Left ventricle myocardium inferior (tissue), 1 donor: ENCODE measurements at regions not wholly inside any gene's neighbourhood (a gene's known extent, or its start where the extent isn't known, plus 50 kb on each side); places are given as distances from the start of the nearest gene placed in this dataset.

ENCODE experiments used
- DNase-seq: peaks from one replicate; pipeline ENCODE4 v3.0.0-alpha.2; 2020
- H3K27ac ChIP-seq: fragments of 200-600 bp; replicated peaks from 2 replicates; pipeline ENCODE4 v1.8.0; 2021
- H3K27me3 ChIP-seq: fragments of 200-600 bp; 2 replicates; pipeline ENCODE4 v1.8.0; 2021; ENCODE audit warnings: low read depth
- H3K36me3 ChIP-seq: fragments of 200-600 bp; 2 replicates; pipeline ENCODE4 v1.8.0; 2021
- H3K4me1 ChIP-seq: fragments of 200-600 bp; 2 replicates; pipeline ENCODE4 v1.8.0; 2021
- H3K4me3 ChIP-seq: fragments of 200-600 bp; 2 replicates; pipeline ENCODE4 v1.8.0; 2021; ENCODE audit warnings: mild to moderate bottlenecking, moderate library complexity
- H3K9me3 ChIP-seq: fragments of 200-600 bp; replicated peaks from 2 replicates; pipeline ENCODE4 v1.8.0; 2021
- intact Hi-C: fragments of 100-400 bp; cut with micrococcal nuclease; formaldehyde crosslinking; loops from one replicate; pipeline ENCODE4 v1.11.0; 2022
- TF ChIP-seq, protein P1 (sequence below): fragments of 200-600 bp; IDR thresholded peaks from 2 replicates; pipeline ENCODE4 v1.8.0; 2021; ENCODE audit warnings: antibody characterized with exemption, mild to moderate bottlenecking, borderline replicate concordance
- donor health status: DM: no; HTN: yes; CAD: no; lungs with severe emphysema.

DNA sequence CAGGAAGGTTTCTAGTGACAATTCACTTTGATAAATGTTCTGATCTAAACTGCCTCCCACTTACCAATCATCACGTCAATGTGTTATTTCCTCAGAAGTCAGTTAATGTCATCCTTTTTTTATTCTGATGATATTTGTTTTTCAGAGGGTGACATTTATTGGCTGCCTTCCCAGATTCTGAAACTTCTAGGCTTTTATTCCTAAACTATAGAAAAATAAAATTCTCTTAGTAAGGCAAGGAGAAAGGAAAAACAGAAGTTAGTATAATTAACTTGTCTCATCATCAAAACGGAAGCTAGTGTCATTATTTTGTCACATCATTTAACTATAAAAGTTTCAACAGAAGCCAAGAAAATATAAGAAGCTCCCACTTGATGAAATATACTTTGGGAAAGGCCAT lies 100.0 kb upstream of the C3orf80 start:
- Histone ChIP-seq H3K9me3 (peaks cover 10% of the 10 kb centered on the region), H3K4me3 (no peak overlapping the region), H3K4me1 (no peaks in the 10 kb centered on the region), H3K36me3 (no peaks in the 10 kb centered on the region), H3K27ac (no peak overlapping the region), H3K27me3 (peaks cover 17% of the 10 kb centered on the region)
- TF ChIP-seq, protein P1, sequence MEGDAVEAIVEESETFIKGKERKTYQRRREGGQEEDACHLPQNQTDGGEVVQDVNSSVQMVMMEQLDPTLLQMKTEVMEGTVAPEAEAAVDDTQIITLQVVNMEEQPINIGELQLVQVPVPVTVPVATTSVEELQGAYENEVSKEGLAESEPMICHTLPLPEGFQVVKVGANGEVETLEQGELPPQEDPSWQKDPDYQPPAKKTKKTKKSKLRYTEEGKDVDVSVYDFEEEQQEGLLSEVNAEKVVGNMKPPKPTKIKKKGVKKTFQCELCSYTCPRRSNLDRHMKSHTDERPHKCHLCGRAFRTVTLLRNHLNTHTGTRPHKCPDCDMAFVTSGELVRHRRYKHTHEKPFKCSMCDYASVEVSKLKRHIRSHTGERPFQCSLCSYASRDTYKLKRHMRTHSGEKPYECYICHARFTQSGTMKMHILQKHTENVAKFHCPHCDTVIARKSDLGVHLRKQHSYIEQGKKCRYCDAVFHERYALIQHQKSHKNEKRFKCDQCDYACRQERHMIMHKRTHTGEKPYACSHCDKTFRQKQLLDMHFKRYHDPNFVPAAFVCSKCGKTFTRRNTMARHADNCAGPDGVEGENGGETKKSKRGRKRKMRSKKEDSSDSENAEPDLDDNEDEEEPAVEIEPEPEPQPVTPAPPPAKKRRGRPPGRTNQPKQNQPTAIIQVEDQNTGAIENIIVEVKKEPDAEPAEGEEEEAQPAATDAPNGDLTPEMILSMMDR = no peak
- intact Hi-C loops = no loop called here
- DNase-seq = no peak

DNA sequence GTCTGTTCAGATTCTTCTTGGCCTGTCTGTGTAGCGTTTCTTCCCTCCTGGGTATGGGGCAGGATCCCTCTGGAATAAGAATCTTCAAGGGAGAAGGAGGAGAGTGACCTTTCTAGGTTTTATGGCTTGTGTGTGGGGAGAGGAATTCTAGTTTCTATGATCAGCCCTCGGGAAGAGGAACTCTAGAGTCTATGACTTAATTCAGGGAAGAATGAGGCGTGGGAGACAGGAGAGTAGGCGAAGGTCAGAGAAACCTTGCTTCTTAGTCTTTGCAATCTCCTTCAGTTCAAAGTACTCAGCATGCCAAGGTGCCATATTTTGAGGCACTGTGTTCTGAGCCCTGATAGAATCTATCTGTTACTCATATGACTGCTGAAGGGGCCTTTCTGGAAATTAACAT lies 99.2 kb upstream of the C3orf80 start:
- intact Hi-C loops = no loop called here
- Histone ChIP-seq H3K36me3 (no peaks in the 10 kb centered on the region), H3K27me3 (peaks cover 17% of the 10 kb centered on the region), H3K4me3 (no peak overlapping the region), H3K9me3 (peaks cover 2% of the 10 kb centered on the region), H3K27ac (no peak overlapping the region), H3K4me1 (no peaks in the 10 kb centered on the region)
- TF ChIP-seq, protein P1 = no peak
- DNase-seq = no peak

DNA sequence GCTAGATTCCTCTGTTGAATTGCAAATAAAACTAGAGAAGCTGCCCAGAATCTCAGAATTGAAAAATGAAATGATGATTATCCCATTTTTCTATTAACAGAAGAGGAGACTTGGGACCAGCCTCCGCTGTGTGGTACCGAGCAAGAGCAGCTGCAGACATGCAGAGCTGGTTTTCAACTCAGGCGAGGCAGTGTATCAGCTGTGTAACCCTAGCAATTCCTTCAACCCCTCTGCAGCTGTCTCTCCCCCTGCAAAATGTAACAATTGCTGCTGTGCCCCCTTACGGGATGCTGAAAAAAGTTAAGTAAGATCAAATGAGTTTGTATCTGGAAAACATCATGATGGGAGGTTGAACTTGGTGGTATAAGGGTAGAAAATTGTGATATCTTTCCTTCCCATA lies 98.5 kb upstream of the C3orf80 start:
- intact Hi-C loops = no loop called here
- Histone ChIP-seq H3K4me1 (no peaks in the 10 kb centered on the region), H3K9me3 (no peaks in the 10 kb centered on the region), H3K4me3 (no peak overlapping the region), H3K27me3 (peaks cover 17% of the 10 kb centered on the region), H3K27ac (no peak overlapping the region), H3K36me3 (no peaks in the 10 kb centered on the region)
- TF ChIP-seq, protein P1 = no peak
- DNase-seq = no peak

DNA sequence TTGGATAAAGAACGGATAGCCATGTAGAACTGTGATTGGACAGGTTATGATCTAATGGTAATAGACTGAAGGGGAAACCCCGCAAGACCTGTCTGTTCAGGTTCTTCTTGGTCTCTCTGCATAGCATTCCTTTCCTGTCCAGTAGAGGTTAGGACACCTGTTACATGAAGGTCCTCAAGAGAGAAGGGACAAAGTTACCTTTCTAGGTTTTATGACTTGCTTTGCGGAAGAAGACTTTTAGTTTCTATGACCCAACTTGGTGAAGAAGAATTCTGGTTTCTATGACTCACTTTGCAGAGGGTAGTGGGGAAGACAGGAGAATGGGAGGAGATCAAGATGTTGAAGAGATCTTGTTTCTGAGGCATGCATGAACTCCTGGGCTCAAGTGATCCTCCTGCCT lies 97.9 kb upstream of the C3orf80 start:
- H3K27ac ChIP-seq = no peak overlapping the region
- intact Hi-C loops = no loop called here
- no peaks in the 10 kb centered on the region for H3K9me3 ChIP-seq
- H3K4me1 ChIP-seq = no peaks in the 10 kb centered on the region
- peaks cover 17% of the 10 kb centered on the region for H3K27me3 ChIP-seq
- H3K4me3 ChIP-seq = no peak overlapping the region
- H3K36me3 ChIP-seq = no peaks in the 10 kb centered on the region
- TF ChIP-seq, protein P1 = no peak
- no peak for DNase-seq

DNA sequence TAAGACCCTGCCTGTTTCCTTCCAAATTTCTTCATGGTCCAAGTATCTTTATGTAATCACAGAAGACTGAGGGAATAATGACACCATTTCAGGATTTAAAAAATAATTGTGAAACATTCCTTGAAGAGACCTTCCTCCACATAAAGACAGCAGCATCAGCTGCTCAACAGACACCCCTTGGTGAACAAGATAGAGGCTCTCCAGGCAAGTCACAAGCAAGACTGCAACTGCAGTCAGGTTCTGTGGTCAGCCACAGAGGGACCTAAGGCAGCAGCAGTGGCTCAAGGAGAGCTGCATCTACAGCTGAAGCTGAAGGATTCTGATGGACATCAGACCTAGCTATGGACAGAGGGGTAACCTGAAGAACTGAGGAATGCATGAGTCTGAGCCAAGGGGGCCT lies 97.2 kb upstream of the C3orf80 start:
- Histone ChIP-seq H3K9me3 (no peaks in the 10 kb centered on the region), H3K27me3 (peaks cover 17% of the 10 kb centered on the region), H3K36me3 (no peaks in the 10 kb centered on the region), H3K4me1 (no peaks in the 10 kb centered on the region), H3K4me3 (no peak overlapping the region), H3K27ac (no peak overlapping the region)
- TF ChIP-seq, protein P1 = no peak
- DNase-seq = no peak
- intact Hi-C loops = no loop called here
